ENCODE measurements at regions not wholly inside any gene's neighbourhood (a gene's known extent, or its start where the extent isn't known, plus 50 kb on each side); places are given as distances from the start of the nearest gene placed in this dataset.

DNA sequence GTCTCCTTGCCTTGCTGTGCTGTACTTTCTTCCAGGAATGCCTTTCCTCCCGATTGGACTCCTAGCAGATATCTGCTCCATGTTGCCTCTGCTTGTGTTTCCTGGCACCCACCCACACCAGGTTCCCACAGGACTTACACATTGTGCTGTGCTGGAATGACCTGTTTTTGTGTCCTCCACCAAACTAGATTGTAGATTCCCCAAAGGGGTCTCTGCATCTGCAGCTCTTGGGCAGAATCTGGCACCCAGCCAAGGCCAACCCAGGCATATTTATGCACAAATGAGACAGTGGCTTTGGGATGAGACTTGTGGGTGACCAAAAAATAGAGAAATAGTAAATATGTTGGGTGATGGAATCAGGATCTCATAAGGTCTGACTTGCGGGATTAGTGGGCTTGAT lies 278.2 kb downstream of the RRAGC start:
- intact Hi-C loops (cut with micrococcal nuclease), result no loop called here
- H4K20me1 ChIP-seq (replicated peaks; ENCODE audit: control insufficient read depth, extremely low read depth, insufficient read depth, low read length), result no peaks in the 10 kb centered on the region
- peaks cover 9 to 12% of the 10 kb centered on the region in 2 experiments for H3K27me3 ChIP-seq (ENCODE audit: control insufficient read depth in 2 of 2, insufficient read depth in 2 of 2, low read length in 2 of 2)
- H3K36me3 ChIP-seq (ENCODE audit: control insufficient read depth in 2 of 2, extremely low read depth in 1 of 2, insufficient read depth in 2 of 2, low read length in 2 of 2), result no peaks in the 10 kb centered on the region
- ChIA-PET POLR2A (no interaction called here), CTCF (interaction anchor here (1.1 kb wide), 1 partner anchor 10 kb away, joined by 4 read pairs; no protein-coding TSS in a partner anchor)
- no peaks in the 10 kb centered on the region for H3K4me1 ChIP-seq (ENCODE audit: control insufficient read depth, extremely low read depth, insufficient read depth, low read length)
- no peaks in the 10 kb centered on the region for H3K9me1 ChIP-seq (replicated peaks; ENCODE audit: control insufficient read depth, extremely low read depth, insufficient read depth, low read length)
- DNase-seq (ENCODE audit: low read depth, low spot score), result no peak
- H3K9ac ChIP-seq (replicated peaks; ENCODE audit: extremely low read depth, insufficient read depth, low read length), result no peak overlapping the region
- no peak overlapping the region for H3K4me2 ChIP-seq (ENCODE audit: insufficient read depth, low read length)
- no peak for FAIRE-seq
- no peaks in the 10 kb centered on the region for H3K79me2 ChIP-seq (ENCODE audit: control insufficient read depth, insufficient read depth, low read length)
- BruUV-seq (replicated peaks), result no TSS peak
- no peaks in the 10 kb centered on the region for H3K9me3 ChIP-seq (replicated peaks; ENCODE audit: control insufficient read depth, insufficient read depth, low read length)
- H2AFZ ChIP-seq (ENCODE audit: low read depth, low read length), result no peak overlapping the region
- no peak overlapping the region for H3K27ac ChIP-seq (ENCODE audit: insufficient read depth, low read depth, low read length)
- no peak for TF ChIP-seq GATA2 (IDR thresholded peaks at IDR 0.05; ENCODE audit: insufficient read depth, insufficient read length, low read depth, low read length)
- TF ChIP-seq CTCF (IDR thresholded peaks at IDR 0.05; ENCODE audit: extremely low read depth in 1 of 2, insufficient read depth in 1 of 2, low read depth in 1 of 2, low read length in 2 of 2), result no peak
- TF ChIP-seq, protein P1, sequence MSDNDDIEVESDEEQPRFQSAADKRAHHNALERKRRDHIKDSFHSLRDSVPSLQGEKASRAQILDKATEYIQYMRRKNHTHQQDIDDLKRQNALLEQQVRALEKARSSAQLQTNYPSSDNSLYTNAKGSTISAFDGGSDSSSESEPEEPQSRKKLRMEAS (IDR thresholded peaks at IDR 0.05; ENCODE audit: insufficient read depth, insufficient read length), result no peak
- no peak overlapping the region for H3K4me3 ChIP-seq (replicated peaks in 1 of 3; ENCODE audit: insufficient read depth in 1 of 3, low read depth in 1 of 3, low read length in 3 of 3)
- dilution Hi-C loops (cut with MboI; ENCODE audit: extremely low pct_ligation_motif_present, low sequenced_read_pairs), result no loop called here

GRCh38 chr1:38580594-38580993 lies 279.0 kb downstream of the RRAGC start:
- no peaks in the 10 kb centered on the region for H3K9me1 ChIP-seq (replicated peaks; ENCODE audit: control insufficient read depth, extremely low read depth, insufficient read depth, low read length)
- H3K9ac ChIP-seq (replicated peaks; ENCODE audit: extremely low read depth, insufficient read depth, low read length), result no peak overlapping the region
- no peak for FAIRE-seq
- no peak overlapping the region for H3K4me3 ChIP-seq (replicated peaks in 1 of 3; ENCODE audit: insufficient read depth in 1 of 3, low read depth in 1 of 3, low read length in 3 of 3)
- no peaks in the 10 kb centered on the region for H4K20me1 ChIP-seq (replicated peaks; ENCODE audit: control insufficient read depth, extremely low read depth, insufficient read depth, low read length)
- no TSS peak for BruUV-seq (replicated peaks)
- no peaks in the 10 kb centered on the region for H3K9me3 ChIP-seq (replicated peaks; ENCODE audit: control insufficient read depth, insufficient read depth, low read length)
- H3K36me3 ChIP-seq (ENCODE audit: control insufficient read depth in 2 of 2, extremely low read depth in 1 of 2, insufficient read depth in 2 of 2, low read length in 2 of 2), result no peaks in the 10 kb centered on the region
- ChIA-PET CTCF (interaction anchor here (0.7 kb wide), 1 partner anchor 539 kb away, joined by 3 read pairs; no protein-coding TSS in a partner anchor), POLR2A (no interaction called here)
- H3K4me1 ChIP-seq (ENCODE audit: control insufficient read depth, extremely low read depth, insufficient read depth, low read length), result no peaks in the 10 kb centered on the region
- no peak overlapping the region for H3K4me2 ChIP-seq (ENCODE audit: insufficient read depth, low read length)
- DNase-seq (ENCODE audit: low read depth, low spot score), result no peak
- dilution Hi-C loops (cut with MboI; ENCODE audit: extremely low pct_ligation_motif_present, low sequenced_read_pairs), result no loop called here
- H3K27ac ChIP-seq (ENCODE audit: insufficient read depth, low read depth, low read length), result no peak overlapping the region
- H2AFZ ChIP-seq (ENCODE audit: low read depth, low read length), result no peak overlapping the region
- intact Hi-C loops (cut with micrococcal nuclease), result no loop called here
- TF ChIP-seq MYC (IDR thresholded peaks at IDR 0.05; ENCODE audit: low read depth, low read length) (no peak), JUN (IDR thresholded peaks at IDR 0.05; ENCODE audit: borderline replicate concordance, insufficient read depth, insufficient read length, low read depth) (no peak), GATA2 (IDR thresholded peaks at IDR 0.05; ENCODE audit: insufficient read depth, insufficient read length, low read depth, low read length) (no peak)
- TF ChIP-seq, protein P1 (IDR thresholded peaks at IDR 0.05; ENCODE audit: insufficient read depth, insufficient read length), result no peak
- no peaks in the 10 kb centered on the region for H3K79me2 ChIP-seq (ENCODE audit: control insufficient read depth, insufficient read depth, low read length)
- peaks cover 9 to 12% of the 10 kb centered on the region in 2 experiments for H3K27me3 ChIP-seq (ENCODE audit: control insufficient read depth in 2 of 2, insufficient read depth in 2 of 2, low read length in 2 of 2)
